SK-N-SH treated with all-trans-retinoic acid at 6 μM for 48 hours (cell line): ENCODE measurements at regions not wholly inside any gene's neighbourhood (a gene's known extent, or its start where the extent isn't known, plus 50 kb on each side); places are given as distances from the start of the nearest gene placed in this dataset.
"Not testable (repeated sequence)": the region's sequence is repeated elsewhere in the genome, so short reads cannot be mapped to it uniquely, and the experiment has no call there.

Experiments
- ATAC-seq: fragments of 200-7000 bp; cut with Tn5 transposase; 3 replicates; pipeline ENCODE4 v1.9.1; 2020; ENCODE audit warnings: mild to moderate bottlenecking, moderate library complexity
- ARNTL ChIP-seq: fragments of 450-650 bp; formaldehyde crosslinking; IDR thresholded peaks from 2 replicates; pipeline ENCODE4 v1.5.0; 2020; ENCODE audit warnings: low read depth, mild to moderate bottlenecking, moderate library complexity, borderline replicate concordance
- CSDC2 ChIP-seq: fragments of 250-450 bp; sonication (Bioruptor Pico); IDR thresholded peaks from 2 replicates; pipeline ENCODE4 v1.5.0; 2020; ENCODE audit warnings: mild to moderate bottlenecking, moderate library complexity
- ESRRG ChIP-seq: fragments of 250-450 bp; sonication (Bioruptor Pico); IDR thresholded peaks from 2 replicates; pipeline ENCODE4 v1.6.1; 2021; ENCODE audit warnings: mild to moderate bottlenecking
- GLIS3 ChIP-seq: fragments of 250-450 bp; sonication (Bioruptor Pico); IDR thresholded peaks from 2 replicates; pipeline ENCODE4 v1.5.0; 2020; ENCODE audit warnings: mild to moderate bottlenecking, moderate library complexity
- ISL1 ChIP-seq: fragments of 250-450 bp; sonication (Bioruptor Pico); IDR thresholded peaks from 2 replicates; pipeline ENCODE4 v2.1.2; 2022; ENCODE audit warnings: mild to moderate bottlenecking, moderate library complexity
- OSR1 ChIP-seq: fragments of 250-450 bp; sonication (Bioruptor Pico); IDR thresholded peaks from 2 replicates; pipeline ENCODE4 v1.8.0; 2022; ENCODE audit warnings: moderate library complexity, mild to moderate bottlenecking, inconsistent platforms
- PPARA ChIP-seq: fragments of 250-450 bp; sonication (Bioruptor Pico); IDR thresholded peaks from 2 replicates; pipeline ENCODE4 v1.5.0; 2020; ENCODE audit warnings: mild to moderate bottlenecking, borderline replicate concordance
- RARB ChIP-seq: fragments of 250-450 bp; sonication (Bioruptor Pico); IDR thresholded peaks from 2 replicates; pipeline ENCODE4 v1.8.0; 2021; ENCODE audit warnings: mild to moderate bottlenecking, moderate library complexity
- TCF4 ChIP-seq: fragments of 250-450 bp; sonication (Bioruptor Pico); IDR thresholded peaks from 2 replicates; pipeline ENCODE4 v1.8.0; 2021; ENCODE audit warnings: mild to moderate bottlenecking, moderate library complexity, borderline replicate concordance
- TOX ChIP-seq: fragments of 250-450 bp; sonication (Bioruptor Pico); IDR thresholded peaks from 2 replicates; pipeline ENCODE4 v1.8.0; 2021; ENCODE audit warnings: mild to moderate bottlenecking, moderate library complexity, borderline replicate concordance
- ZC3H10 ChIP-seq: fragments of 250-450 bp; sonication (Bioruptor Pico); IDR thresholded peaks from 2 replicates; pipeline ENCODE4 v1.5.1; 2021; ENCODE audit warnings: mild to moderate bottlenecking, moderate library complexity
- ZFP3 ChIP-seq: fragments of 250-450 bp; sonication (Bioruptor Pico); IDR thresholded peaks from 2 replicates; pipeline ENCODE4 v1.5.0; 2020; ENCODE audit warnings: mild to moderate bottlenecking, moderate library complexity
- ZNF565 ChIP-seq: fragments of 450-650 bp; formaldehyde crosslinking; conservative IDR thresholded peaks from 2 replicates; pipeline ENCODE4 v1.5.0; 2020; ENCODE audit warnings: low read depth, mild to moderate bottlenecking, moderate library complexity
- ZNF70 ChIP-seq: fragments of 450-650 bp; formaldehyde crosslinking; IDR thresholded peaks from 2 replicates; pipeline ENCODE4 v1.5.0; 2020; ENCODE audit warnings: mild to moderate bottlenecking, moderate library complexity
- ZNF8 ChIP-seq: fragments of 450-650 bp; formaldehyde crosslinking; IDR thresholded peaks from 2 replicates; pipeline ENCODE4 v1.5.0; 2020; ENCODE audit warnings: mild to moderate bottlenecking, moderate library complexity
- TF ChIP-seq, protein P1 (sequence below): fragments of 250-450 bp; sonication (Bioruptor Pico); IDR thresholded peaks from 2 replicates; pipeline ENCODE4 v1.5.0; 2020; ENCODE audit warnings: mild to moderate bottlenecking, moderate library complexity
- TF ChIP-seq, protein P2 (sequence below): fragments of 250-450 bp; sonication (Bioruptor Pico); IDR thresholded peaks from 2 replicates; pipeline ENCODE4 v1.8.0; 2020; ENCODE audit warnings: mild to moderate bottlenecking, moderate library complexity, borderline replicate concordance
- TF ChIP-seq, protein P3 (sequence below): fragments of 250-450 bp; sonication (Bioruptor Pico); IDR thresholded peaks from 2 replicates; pipeline ENCODE4 v1.5.1; 2020; ENCODE audit warnings: low read depth, mild to moderate bottlenecking, moderate library complexity
- TF ChIP-seq, protein P4 (sequence below): fragments of 250-450 bp; sonication (Bioruptor Pico); IDR thresholded peaks from 2 replicates; pipeline ENCODE4 v1.8.0; 2021; ENCODE audit warnings: low read depth, mild to moderate bottlenecking, moderate library complexity, borderline replicate concordance

DNA sequence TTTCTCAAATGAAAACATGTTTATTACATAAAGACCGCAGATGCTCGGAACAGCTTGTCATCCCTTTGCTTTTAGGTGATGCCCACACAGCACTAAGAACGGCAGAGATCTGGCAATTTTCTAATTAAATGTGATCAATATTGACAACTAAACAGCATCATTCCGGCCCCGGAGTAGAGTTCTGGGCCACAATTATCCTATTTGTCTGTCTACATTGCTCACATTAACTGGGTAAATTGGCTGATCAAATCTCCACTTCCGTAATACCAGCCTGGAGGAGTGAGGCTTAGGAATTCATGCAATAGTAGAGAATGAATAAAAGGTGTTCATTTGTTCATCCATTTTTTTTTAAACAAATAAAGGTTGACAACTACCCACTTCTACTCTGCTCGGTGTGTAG is 245.1 kb upstream of the C9orf72 start:
- ATAC-seq: no peak
- TF ChIP-seq, protein P1, sequence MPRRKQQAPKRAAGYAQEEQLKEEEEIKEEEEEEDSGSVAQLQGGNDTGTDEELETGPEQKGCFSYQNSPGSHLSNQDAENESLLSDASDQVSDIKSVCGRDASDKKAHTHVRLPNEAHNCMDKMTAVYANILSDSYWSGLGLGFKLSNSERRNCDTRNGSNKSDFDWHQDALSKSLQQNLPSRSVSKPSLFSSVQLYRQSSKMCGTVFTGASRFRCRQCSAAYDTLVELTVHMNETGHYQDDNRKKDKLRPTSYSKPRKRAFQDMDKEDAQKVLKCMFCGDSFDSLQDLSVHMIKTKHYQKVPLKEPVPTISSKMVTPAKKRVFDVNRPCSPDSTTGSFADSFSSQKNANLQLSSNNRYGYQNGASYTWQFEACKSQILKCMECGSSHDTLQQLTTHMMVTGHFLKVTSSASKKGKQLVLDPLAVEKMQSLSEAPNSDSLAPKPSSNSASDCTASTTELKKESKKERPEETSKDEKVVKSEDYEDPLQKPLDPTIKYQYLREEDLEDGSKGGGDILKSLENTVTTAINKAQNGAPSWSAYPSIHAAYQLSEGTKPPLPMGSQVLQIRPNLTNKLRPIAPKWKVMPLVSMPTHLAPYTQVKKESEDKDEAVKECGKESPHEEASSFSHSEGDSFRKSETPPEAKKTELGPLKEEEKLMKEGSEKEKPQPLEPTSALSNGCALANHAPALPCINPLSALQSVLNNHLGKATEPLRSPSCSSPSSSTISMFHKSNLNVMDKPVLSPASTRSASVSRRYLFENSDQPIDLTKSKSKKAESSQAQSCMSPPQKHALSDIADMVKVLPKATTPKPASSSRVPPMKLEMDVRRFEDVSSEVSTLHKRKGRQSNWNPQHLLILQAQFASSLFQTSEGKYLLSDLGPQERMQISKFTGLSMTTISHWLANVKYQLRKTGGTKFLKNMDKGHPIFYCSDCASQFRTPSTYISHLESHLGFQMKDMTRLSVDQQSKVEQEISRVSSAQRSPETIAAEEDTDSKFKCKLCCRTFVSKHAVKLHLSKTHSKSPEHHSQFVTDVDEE (CRISPR knock-in tag): 0 out of 2 replicates have a peak, but pooled peaks have one; percentile 14
- TF ChIP-seq, protein P2, sequence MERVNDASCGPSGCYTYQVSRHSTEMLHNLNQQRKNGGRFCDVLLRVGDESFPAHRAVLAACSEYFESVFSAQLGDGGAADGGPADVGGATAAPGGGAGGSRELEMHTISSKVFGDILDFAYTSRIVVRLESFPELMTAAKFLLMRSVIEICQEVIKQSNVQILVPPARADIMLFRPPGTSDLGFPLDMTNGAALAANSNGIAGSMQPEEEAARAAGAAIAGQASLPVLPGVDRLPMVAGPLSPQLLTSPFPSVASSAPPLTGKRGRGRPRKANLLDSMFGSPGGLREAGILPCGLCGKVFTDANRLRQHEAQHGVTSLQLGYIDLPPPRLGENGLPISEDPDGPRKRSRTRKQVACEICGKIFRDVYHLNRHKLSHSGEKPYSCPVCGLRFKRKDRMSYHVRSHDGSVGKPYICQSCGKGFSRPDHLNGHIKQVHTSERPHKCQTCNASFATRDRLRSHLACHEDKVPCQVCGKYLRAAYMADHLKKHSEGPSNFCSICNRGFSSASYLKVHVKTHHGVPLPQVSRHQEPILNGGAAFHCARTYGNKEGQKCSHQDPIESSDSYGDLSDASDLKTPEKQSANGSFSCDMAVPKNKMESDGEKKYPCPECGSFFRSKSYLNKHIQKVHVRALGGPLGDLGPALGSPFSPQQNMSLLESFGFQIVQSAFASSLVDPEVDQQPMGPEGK: no peak
- TF ChIP-seq OSR1 (CRISPR knock-in tag) (no peak), TCF4 (CRISPR knock-in tag) (peak; percentile 48; the same call in 1 of the 2 replicates), ZNF8 (CRISPR knock-in tag) (no peak)

DNA sequence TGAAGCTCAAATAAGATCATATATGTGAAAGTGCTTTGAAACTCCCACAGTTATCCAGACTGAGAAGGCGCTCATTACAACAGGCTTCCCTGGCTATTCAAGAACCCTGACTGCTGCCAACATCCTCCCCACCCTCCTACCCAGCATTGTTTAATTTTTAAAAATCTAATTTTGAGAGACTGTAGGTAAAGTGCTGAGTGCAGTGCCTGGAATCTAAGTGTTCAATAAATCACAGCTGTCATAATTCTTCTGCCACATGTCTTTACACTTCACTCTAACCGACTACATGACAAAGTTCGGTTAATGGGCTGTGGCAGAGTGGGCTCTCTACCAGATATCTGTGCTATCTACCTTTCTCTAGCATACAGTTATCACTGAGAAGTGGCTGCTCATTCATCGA is 255.6 kb upstream of the C9orf72 start:
- ATAC-seq: peak; percentile 26; the same call in 1 of the 3 replicates
- TF ChIP-seq ZNF70 (CRISPR knock-in tag): no peak
- TF ChIP-seq ZC3H10 (CRISPR knock-in tag): no peak
- TF ChIP-seq ARNTL: no peak
- TF ChIP-seq, protein P2: no peak
- TF ChIP-seq ISL1: peak; percentile 78

DNA sequence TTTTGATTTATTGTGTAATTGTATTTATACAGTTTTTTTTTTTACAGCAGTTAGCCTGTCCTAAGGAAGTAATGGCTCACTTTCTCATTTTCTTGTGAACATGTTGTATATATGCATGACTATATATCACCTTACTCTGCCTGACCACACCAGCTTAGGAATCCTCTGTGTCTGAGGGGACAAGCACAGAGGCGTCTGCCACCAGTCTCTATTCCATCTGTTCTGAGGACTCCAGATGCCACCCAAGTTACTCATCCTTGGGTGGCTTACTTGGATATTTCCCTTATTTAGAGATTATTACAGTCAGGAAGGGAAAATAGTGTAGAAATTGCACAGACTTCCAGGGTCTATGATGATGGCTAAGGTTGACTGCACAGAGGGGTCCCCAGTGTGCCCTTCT is 256.3 kb upstream of the C9orf72 start:
- no peak for ATAC-seq
- TF ChIP-seq CSDC2 (no peak), ZFP3 (CRISPR knock-in tag) (no peak), PPARA (CRISPR knock-in tag) (no peak), RARB (CRISPR knock-in tag) (no peak), OSR1 (CRISPR knock-in tag) (no peak), ZNF70 (CRISPR knock-in tag) (no peak), TOX (CRISPR knock-in tag) (no peak), ESRRG (CRISPR knock-in tag) (no peak), GLIS3 (CRISPR knock-in tag) (no peak), ISL1 (no peak), ZC3H10 (CRISPR knock-in tag) (no peak), TCF4 (CRISPR knock-in tag) (no peak), ZNF565 (no peak)
- TF ChIP-seq, protein P3, sequence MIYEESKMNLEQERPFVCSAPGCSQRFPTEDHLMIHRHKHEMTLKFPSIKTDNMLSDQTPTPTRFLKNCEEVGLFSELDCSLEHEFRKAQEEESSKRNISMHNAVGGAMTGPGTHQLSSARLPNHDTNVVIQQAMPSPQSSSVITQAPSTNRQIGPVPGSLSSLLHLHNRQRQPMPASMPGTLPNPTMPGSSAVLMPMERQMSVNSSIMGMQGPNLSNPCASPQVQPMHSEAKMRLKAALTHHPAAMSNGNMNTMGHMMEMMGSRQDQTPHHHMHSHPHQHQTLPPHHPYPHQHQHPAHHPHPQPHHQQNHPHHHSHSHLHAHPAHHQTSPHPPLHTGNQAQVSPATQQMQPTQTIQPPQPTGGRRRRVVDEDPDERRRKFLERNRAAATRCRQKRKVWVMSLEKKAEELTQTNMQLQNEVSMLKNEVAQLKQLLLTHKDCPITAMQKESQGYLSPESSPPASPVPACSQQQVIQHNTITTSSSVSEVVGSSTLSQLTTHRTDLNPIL (CRISPR knock-in tag): no peak
- TF ChIP-seq, protein P2: no peak
- TF ChIP-seq, protein P4, sequence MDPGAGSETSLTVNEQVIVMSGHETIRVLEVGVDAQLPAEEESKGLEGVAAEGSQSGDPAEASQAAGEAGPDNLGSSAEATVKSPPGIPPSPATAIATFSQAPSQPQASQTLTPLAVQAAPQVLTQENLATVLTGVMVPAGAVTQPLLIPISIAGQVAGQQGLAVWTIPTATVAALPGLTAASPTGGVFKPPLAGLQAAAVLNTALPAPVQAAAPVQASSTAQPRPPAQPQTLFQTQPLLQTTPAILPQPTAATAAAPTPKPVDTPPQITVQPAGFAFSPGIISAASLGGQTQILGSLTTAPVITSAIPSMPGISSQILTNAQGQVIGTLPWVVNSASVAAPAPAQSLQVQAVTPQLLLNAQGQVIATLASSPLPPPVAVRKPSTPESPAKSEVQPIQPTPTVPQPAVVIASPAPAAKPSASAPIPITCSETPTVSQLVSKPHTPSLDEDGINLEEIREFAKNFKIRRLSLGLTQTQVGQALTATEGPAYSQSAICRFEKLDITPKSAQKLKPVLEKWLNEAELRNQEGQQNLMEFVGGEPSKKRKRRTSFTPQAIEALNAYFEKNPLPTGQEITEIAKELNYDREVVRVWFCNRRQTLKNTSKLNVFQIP (CRISPR knock-in tag): no peak

DNA sequence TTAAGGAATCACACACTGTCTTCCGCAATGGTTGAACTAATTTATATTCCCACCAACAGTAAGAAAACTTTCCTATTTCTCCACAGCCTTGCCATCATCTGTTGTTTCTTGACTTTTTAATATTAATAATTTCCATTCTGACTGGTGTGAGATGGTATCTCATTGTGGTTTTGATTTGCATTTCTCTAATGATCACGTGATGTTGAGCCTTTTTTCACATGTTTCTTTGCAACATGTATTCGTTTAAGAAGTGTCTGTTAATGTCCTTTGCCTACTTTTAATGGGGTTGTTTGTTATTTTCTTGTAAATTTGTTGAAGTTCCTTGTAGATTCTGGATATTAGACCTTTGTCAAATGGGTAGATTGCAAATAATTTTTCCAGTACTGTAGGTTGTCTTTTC is 258.8 kb upstream of the C9orf72 start:
- ATAC-seq: not testable (repeated sequence)
